A673 (cell line): ENCODE measurements at regions not wholly inside any gene's neighbourhood (a gene's known extent, or its start where the extent isn't known, plus 50 kb on each side); places are given as distances from the start of the nearest gene placed in this dataset.

Experiments
- BruUV-seq: library from RNA; stranded (reverse); fragments of 400-500 nt; replicated peaks from 2 replicates; lab custom pipeline; 2021; lab: Mats Ljungman, UMichigan
- CTCF ChIA-PET: fragments of 300-600 bp; sonication (Branson Sonifier 250); formaldehyde crosslinking; loops from one replicate; lab custom pipeline; 2022; ENCODE audit warnings: antibody characterized with exemption; lab: Charles Lee
- POLR2A ChIA-PET: fragments of 300-600 bp; sonication (Branson Sonifier 250); formaldehyde crosslinking; loops from one replicate; lab custom pipeline; 2022; ENCODE audit warnings: antibody characterized with exemption; ENCODE audit not compliant: low non-redundant PET; lab: Charles Lee
- DNase-seq: peaks from one replicate; pipeline ENCODE4 v3.0.0-alpha.2; 2015; ENCODE audit warnings: low spot score
- H3K27ac ChIP-seq: fragments of 200-600 bp; sonication (generic); 2 replicates; pipeline ENCODE4 v1.5.1; 2016; ENCODE audit warnings: mixed run types, low read depth, mild to moderate bottlenecking, mixed read lengths, antibody characterized with exemption, low read length; ENCODE audit not compliant: poor library complexity, severe bottlenecking
- H3K27me3 ChIP-seq: fragments of 200-600 bp; sonication (generic); replicated peaks from 2 replicates; pipeline ENCODE4 v1.6.1; 2017; ENCODE audit warnings: mixed run types, low read depth, mild to moderate bottlenecking, mixed read lengths, antibody characterized with exemption, low read length; ENCODE audit not compliant: insufficient read depth, poor library complexity
- H3K36me3 ChIP-seq: fragments of 200-600 bp; sonication (generic); 2 replicates; pipeline ENCODE4 v1.6.1; 2016; ENCODE audit warnings: mixed run types, mild to moderate bottlenecking, mixed read lengths, antibody characterized with exemption, low read length; ENCODE audit not compliant: insufficient read depth, poor library complexity, severe bottlenecking
- H3K4me1 ChIP-seq: fragments of 200-600 bp; sonication (generic); 2 replicates; pipeline ENCODE4 v1.6.1; 2017; ENCODE audit warnings: mixed run types, mild to moderate bottlenecking, mixed read lengths, antibody characterized with exemption, low read length; ENCODE audit not compliant: insufficient read depth, poor library complexity, severe bottlenecking
- H3K4me3 ChIP-seq: fragments of 200-600 bp; sonication (generic); 2 replicates; pipeline ENCODE4 v1.5.1; 2016; ENCODE audit warnings: low read depth, mixed run types, mild to moderate bottlenecking, mixed read lengths, low read length; ENCODE audit not compliant: poor library complexity, severe bottlenecking
- H3K9me3 ChIP-seq: fragments of 200-600 bp; sonication (generic); 2 replicates; pipeline ENCODE4 v1.6.1; 2016; ENCODE audit warnings: mixed run types, low read depth, mild to moderate bottlenecking, mixed read lengths, antibody characterized with exemption, low read length; ENCODE audit not compliant: poor library complexity, severe bottlenecking
- CTCF ChIP-seq: fragments of 300-800, 200-600 bp; sonication (generic); conservative IDR thresholded peaks from 2 replicates; pipeline ENCODE4 v1.5.1; 2017; ENCODE audit warnings: low read depth, mild to moderate bottlenecking, antibody characterized with exemption, low read length, moderate library complexity, mixed read lengths
- EZH2 ChIP-seq: fragments of 200-600 bp; sonication (generic); IDR thresholded peaks from 2 replicates; pipeline ENCODE4 v1.6.1; 2017; ENCODE audit warnings: borderline replicate concordance, low read depth, mild to moderate bottlenecking, mixed read lengths, antibody characterized with exemption, low read length; ENCODE audit not compliant: poor library complexity, severe bottlenecking
- intact Hi-C: fragments of 100-400 bp; cut with micrococcal nuclease; formaldehyde crosslinking; loops from one replicate; pipeline ENCODE4 v1.10.0; 2022; ENCODE audit not compliant: unreplicated experiment

GRCh38 chr10:106175760-106176377, 988.6 kb downstream of the SORCS1 start:
- ChIA-PET CTCF (no interaction called here), POLR2A (no interaction called here)
- Histone ChIP-seq H3K4me1 (no peaks in the 10 kb centered on the region), H3K36me3 (no peaks in the 10 kb centered on the region), H3K9me3 (no peaks in the 10 kb centered on the region), H3K4me3 (no peak overlapping the region), H3K27ac (no peak overlapping the region), H3K27me3 (no peaks in the 10 kb centered on the region)
- intact Hi-C loops = loop anchor here (1.0 to 2.0 kb wide), 2 partner anchors 226 to 379 kb away; no protein-coding TSS in a partner anchor
- peak; percentile 47 for DNase-seq
- BruUV-seq = no TSS peak
- peak; percentile 75 for TF ChIP-seq CTCF
- no peak for TF ChIP-seq EZH2

DNA sequence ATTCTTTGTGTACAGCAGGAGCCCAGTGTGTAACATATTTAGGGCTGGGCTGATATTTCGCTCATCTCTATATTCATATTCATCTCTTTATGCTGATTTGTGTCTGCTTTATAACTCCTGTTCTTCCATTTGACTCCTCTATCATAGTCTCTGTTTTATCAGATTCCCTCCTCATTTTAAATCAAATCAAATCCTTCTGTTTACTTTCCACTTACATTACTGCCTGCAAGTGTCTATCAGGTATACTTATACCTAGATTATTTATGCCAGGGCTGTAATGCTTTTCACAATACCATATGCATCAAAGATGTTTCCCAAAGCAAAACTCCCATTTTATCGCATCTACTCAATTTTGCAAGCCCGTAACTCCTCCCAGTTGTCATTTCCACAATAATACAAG, 990.7 kb downstream of the SORCS1 start:
- no peak for DNase-seq
- BruUV-seq = no TSS peak
- no peak overlapping the region for H3K4me3 ChIP-seq
- CTCF ChIA-PET = no interaction called here
- H3K9me3 ChIP-seq = no peaks in the 10 kb centered on the region
- TF ChIP-seq EZH2 = no peak
- TF ChIP-seq CTCF = no peak
- no peaks in the 10 kb centered on the region for H3K4me1 ChIP-seq
- no peaks in the 10 kb centered on the region for H3K27me3 ChIP-seq
- intact Hi-C loops = loop anchor here (2.0 kb wide), 1 partner anchor 377 kb away; no protein-coding TSS in a partner anchor
- H3K27ac ChIP-seq = no peak overlapping the region
- POLR2A ChIA-PET = no interaction called here
- no peaks in the 10 kb centered on the region for H3K36me3 ChIP-seq

DNA sequence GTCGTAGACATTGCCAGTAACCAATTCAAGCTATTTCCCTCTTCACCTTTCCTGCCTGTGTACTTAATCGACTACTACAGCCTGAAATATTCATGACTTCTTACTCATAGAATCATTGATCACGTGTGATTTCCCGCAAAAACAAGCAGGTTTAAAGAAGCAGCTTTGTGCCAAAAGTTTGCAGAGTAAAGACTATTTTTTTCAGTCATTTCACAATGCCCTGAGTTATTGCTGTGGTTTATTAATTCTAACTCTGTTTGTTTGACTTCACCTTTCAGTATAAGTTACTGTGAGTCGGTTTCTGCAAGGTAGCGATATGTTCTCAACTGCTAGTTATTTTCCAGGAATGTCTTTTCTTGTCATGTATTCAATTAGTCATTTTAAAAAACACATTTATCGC, 995.3 kb downstream of the SORCS1 start:
- Histone ChIP-seq H3K9me3 (no peaks in the 10 kb centered on the region), H3K27ac (no peak overlapping the region), H3K27me3 (no peaks in the 10 kb centered on the region), H3K4me1 (no peaks in the 10 kb centered on the region), H3K4me3 (no peak overlapping the region), H3K36me3 (no peaks in the 10 kb centered on the region)
- TF ChIP-seq EZH2 (no peak), CTCF (no peak)
- DNase-seq = no peak
- intact Hi-C loops = no loop called here
- POLR2A ChIA-PET = no interaction called here
- no TSS peak for BruUV-seq
- CTCF ChIA-PET = no interaction called here
